HG02763 (cell line): ENCODE measurements at regions not wholly inside any gene's neighbourhood (a gene's known extent, or its start where the extent isn't known, plus 50 kb on each side); places are given as distances from the start of the nearest gene placed in this dataset.
A peak's percentile ranks its signal among the peaks of the same experiment; 100 is the strongest.
"Not testable (repeated sequence)": the region's sequence is repeated elsewhere in the genome, so short reads cannot be mapped to it uniquely, and the experiment has no call there.

Experiments
- ATAC-seq: cut with Tn5 transposase; IDR thresholded peaks from one replicate; pipeline ENCODE4 v1.9.1; 2021; ENCODE audit warnings: mild to moderate bottlenecking, moderate library complexity; ENCODE audit not compliant: unreplicated experiment

DNA sequence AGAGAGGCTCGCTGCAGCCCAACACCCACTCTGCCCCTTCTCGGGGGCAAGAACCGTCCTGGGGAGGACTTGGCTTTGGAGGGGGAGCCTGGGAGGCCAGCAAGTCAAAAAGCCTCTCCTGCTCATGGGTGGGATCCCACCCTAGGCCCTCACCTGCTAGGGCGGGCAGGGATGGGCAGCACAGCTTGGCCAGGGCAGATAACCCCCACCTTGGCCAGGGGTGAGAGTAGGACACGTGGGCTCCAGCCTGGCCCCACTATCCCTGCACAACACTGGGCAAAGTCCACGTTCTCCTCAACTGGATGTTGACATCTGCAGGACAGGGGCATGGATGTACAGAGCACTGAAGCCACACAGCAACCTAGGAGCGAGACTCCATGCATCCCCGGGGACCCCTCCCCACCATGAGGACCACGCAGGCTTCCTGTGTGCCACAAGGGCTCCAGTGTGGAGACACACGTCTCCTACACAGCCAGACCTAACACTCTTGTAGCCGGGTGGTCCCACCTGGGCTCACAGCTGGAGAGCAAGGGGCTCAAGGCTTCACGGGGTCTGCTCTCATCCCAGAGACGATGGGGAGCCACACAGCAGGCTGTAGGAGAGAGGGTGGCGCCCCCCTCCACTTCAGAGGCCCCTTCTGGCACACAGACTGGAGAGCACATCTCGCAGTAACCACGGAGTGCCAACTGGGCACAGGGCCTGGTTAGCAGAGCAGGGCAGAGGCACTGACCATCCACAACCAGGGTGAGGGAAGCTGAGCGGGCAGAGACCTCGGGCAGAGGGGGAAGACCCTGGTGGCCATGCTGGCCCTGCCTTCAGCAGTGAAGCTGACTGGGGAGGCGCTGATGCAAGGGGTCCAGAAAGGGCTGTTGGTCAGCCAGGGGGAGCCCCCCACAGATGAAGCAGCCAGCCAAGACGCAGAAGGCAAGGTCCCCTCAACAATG is 171.1 kb downstream of the CRYBB2 start:
- no peak for ATAC-seq

- no peak for ATAC-seq
Measured at GRCh38 chr22:25392584-25392983, 171.9 kb upstream of the GRK3 start.

GRCh38 chr22:25393121-25393805 is 171.2 kb upstream of the GRK3 start:
- no peak for ATAC-seq

DNA sequence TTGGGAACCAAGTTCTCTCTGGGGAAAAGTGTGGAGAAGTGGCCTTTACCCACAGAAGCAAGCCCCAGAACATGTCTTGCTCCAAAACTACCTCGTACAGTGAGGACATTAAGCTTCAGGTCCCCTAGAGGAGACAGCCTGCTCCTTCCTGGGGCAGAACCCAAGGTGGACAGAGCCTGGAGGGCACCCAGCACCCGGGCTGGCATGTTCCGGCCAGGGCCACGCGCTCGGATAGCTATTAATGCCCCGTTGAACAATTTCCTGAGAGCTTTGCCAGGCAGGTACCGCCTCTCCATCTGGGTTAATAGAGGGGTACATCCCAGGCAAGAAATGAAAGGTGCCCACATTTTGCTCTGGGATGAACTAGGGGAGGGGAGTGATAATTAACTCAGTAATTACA is 169.0 kb upstream of the GRK3 start:
- ATAC-seq, result no peak

DNA sequence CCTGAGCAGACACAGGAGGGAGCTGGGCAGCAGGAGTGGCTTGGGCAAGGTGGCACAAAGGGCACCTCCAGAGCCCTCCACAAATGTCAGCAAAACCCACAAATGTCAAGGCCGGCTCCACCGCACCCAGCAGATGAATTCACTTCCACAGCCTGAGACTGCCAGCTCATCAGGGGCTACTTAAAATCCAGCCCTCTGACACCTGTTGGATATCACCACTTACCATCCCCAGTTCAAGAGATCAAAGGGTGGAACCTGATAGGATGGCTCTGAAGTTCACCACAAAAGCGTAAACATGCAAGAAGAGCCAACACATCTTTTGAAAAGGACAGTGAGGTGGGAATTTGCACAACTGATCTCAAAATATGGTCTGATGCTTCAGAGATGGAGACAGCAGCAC is 168.6 kb upstream of the GRK3 start:
- ATAC-seq, result no peak

- no peak for ATAC-seq
Measured at GRCh38 chr22:25396615-25397200, 167.8 kb upstream of the GRK3 start.

DNA sequence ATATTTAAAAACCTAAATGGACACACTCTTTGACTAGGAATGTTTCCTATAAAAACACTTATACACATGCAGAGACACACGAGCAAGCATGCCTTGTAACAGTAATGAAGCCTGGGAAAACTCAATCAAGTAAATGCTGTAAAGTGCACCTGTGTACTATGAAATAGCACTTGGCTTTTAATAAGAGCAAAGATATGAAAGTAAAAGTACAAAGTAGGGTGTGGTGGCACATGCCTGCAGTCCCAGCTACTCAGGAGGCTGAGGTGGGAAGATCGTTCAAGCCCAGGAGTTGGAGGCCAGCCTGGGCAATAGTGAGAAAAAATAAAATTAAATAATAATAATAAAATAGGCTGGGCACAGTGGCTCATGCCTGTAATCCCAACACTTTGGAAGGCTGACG is 166.9 kb upstream of the GRK3 start:
- ATAC-seq, result no peak

GRCh38 chr22:25398591-25399062 is 165.8 kb upstream of the GRK3 start:
- not testable (repeated sequence) for ATAC-seq

GRCh38 chr22:25399649-25400151 is 164.8 kb upstream of the GRK3 start:
- ATAC-seq, result no peak

DNA sequence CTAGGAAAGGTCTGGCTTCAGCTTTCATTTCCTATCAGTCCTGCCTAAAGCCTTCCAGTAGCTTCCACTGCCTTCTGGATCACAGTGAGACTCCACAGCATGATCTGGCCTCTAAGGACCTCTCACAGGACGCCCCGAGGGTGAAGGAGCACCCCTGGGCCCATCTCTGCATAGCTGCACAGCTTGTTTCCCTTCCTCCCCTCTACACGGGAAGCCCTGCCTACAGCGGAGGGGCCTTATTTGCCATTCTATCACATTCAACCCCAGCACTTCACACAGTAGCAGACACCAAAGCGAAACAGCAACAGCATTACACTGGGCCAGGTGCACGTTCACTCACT is 162.3 kb upstream of the GRK3 start:
- no peak for ATAC-seq

DNA sequence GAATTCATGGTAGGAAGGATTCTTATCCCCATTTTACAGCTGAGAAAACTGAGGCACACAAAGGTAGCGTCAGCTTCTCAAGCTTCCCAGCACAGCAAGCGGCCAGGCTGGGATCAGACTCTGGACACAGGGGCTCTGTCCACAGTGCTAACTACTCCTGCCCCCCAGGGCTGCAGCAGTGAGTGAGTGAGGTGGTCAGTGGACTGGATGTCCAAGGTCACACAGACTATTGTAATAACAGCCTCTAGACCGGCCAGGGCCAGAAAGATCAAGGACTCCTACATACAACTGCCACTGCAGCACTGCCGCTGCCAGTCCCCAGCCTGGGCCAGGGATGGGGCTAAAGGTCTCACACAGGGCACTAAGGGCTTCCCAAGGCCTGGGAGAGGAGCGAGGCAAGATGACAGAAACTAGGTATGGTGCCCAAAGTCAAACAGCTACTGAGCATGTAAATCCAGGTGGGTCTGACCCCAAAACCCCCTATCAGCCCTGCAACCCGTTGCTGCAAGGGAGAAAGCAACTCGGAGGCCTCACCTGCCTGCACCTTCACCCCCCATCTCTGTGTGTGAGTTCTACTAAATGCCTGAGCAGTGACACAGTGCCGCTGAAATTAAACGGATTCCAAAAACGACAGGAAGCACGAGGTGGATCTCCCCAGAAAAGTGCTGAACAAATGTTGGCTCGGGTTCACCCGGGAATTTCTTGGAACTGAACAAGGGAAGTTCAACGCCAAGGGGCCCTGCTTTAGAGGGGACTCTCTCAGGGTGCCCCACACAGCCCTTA is 161.8 kb upstream of the GRK3 start:
- ATAC-seq, result no peak

DNA sequence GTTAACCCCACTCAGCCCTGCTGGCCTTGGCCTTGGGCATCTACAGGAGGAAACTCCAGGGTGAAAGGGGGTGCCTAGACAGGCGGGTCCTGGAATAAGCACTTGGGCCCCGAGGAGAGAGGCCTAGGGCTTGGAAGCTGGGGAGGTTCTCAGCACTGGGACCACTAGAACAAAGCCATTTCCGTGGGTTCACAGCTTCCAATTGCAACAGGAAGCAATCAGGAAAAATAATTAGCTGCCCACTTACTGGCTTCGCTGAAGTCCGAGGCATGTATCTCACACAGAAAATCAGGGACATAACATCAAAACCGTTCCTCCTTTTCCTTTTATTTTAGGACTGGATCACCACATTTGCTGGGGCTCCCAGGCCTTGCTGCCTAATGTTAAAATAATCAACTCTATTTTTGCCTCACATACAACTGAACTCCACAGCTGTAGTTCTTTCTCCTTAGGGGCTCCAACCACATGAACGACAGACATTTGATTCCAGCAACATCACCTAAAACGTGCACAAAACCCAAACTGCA is 161.1 kb upstream of the GRK3 start:
- ATAC-seq, result no peak

DNA sequence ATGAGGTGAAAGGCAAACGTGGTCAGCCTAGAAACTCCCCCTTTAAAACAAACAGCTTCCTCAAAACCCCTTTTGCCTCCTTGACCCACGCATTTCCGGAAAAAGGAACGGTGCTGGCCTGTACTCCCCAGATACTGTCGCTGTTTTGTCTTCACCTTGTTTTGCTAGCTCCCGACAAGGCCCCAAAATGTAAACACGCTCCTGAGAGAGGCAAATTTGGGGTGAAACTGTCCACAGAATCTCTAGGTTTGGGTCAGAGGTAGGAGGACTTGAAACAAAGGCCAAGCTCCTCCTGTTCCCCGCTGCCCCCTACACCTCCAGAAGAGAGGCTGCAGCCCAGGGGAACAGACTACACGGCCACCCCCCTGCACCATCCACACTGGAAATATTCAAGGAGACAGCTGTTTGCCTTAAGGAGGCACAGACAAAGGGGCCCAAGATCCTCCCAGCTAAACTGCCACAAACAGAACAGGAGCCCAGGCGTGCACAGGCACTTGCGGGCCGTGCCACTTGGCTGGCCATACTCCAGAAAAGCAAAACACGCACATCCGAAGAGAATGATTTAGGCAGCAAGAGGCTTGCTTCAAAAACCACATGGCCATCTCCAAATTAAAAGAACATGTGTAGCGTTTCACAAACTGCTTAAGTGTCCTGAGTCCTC is 160.5 kb upstream of the GRK3 start:
- ATAC-seq, result no peak

- peak; percentile 11 for ATAC-seq
Measured at GRCh38 chr22:25404556-25404927, 159.9 kb upstream of the GRK3 start.

- peak; percentile 56 for ATAC-seq
Measured at GRCh38 chr22:25404928-25405816, 159.3 kb upstream of the GRK3 start.

DNA sequence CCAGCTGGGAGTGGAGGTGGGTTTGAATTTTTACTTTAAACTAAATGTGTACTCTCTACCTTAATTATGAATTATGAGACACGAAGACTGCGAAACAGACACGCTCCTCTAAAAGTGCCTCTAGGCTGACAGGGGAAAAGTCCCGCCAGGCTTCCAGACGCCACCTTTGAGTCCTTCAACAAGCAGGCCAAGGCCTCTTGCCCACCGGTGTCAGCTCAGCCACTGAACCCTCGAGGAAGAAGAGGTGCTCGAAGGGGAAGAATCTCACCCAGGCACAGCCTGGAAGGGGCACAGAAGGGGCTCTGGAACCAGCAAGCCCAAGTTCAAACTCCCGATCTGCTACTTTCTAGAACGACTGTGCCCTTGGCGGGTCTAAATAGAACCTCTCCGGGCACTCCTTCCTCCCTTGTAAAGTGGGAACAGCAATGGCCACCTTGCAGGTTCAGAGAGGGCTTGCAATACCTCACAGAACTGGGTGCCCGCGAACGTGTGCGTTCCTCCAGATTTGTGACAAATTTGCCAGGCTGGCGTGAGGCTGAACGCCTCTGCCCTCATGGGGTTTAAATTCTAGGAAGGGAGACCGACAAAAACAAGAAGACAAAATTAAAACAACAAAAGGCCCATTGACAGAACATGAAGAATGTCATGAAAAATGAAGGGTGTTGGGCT is 158.5 kb upstream of the GRK3 start:
- no peak for ATAC-seq

DNA sequence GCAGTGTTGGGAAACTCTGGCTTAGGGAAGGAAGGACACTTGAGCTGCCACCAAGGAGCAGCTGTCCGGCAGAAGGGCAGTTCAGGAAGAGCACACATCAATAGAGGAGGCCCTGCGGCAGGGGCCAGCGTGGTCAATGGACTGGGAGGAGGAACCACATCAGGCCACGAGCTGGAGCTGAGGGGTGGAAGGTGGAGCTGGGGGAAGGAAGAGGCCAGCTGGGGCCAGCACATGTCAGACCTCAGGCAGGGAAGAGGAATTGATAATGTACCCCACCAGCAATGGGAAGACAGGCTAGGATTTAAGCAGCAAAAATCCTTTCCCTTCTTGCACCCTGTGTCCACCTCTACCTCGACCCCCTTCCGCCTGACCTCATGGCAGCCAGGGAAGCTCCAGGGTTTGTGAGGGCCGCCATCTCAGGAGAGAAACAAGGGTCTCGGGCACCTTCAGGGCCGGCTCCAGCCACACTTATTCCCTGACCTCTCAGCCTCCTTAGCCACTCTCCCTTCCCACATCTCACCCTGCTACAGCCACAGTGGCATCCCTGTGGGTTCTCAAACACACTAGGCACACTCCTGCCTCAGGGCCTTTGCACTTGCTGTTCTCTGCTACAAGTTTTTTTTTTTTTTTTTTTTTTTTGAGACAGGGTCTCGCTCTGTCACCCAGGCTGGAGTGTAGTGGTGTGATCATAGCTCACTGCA is 157.8 kb upstream of the GRK3 start:
- ATAC-seq, result no peak
